HEK293T (cell line): ENCODE measurements at regions not wholly inside any gene's neighbourhood (a gene's known extent, or its start where the extent isn't known, plus 50 kb on each side); places are given as distances from the start of the nearest gene placed in this dataset.

Experiments
- BHLHE40 ChIP-seq: fragments of 450-650 bp; IDR thresholded peaks from 2 replicates; pipeline ENCODE4 v1.6.1; 2016; ENCODE audit warnings: mild to moderate bottlenecking, moderate library complexity, borderline replicate concordance
- ELF4 ChIP-seq: fragments of 450-650 bp; IDR thresholded peaks from 2 replicates; pipeline ENCODE4 v1.6.1; 2017; ENCODE audit warnings: antibody characterized with exemption
- FOXA1 ChIP-seq: fragments of 450-650 bp; IDR thresholded peaks from 2 replicates; pipeline ENCODE4 v1.6.1; 2016; ENCODE audit warnings: mild to moderate bottlenecking
- FOXM1 ChIP-seq: fragments of 450-650 bp; IDR thresholded peaks from 2 replicates; pipeline ENCODE4 v1.6.1; 2017; ENCODE audit warnings: mild to moderate bottlenecking, borderline replicate concordance
- HDGF ChIP-seq: fragments of 450-650 bp; IDR thresholded peaks from 2 replicates; pipeline ENCODE4 v1.6.1; 2017; ENCODE audit warnings: antibody characterized with exemption, borderline replicate concordance
- LEF1 ChIP-seq: fragments of 450-650 bp; IDR thresholded peaks from 2 replicates; pipeline ENCODE4 v1.6.1; 2017; ENCODE audit warnings: mild to moderate bottlenecking, borderline replicate concordance
- NFRKB ChIP-seq: fragments of 450-650 bp; IDR thresholded peaks from 2 replicates; pipeline ENCODE4 v1.6.1; 2016; ENCODE audit warnings: mild to moderate bottlenecking, moderate library complexity
- SP1 ChIP-seq: fragments of 450-650 bp; IDR thresholded peaks from 2 replicates; pipeline ENCODE4 v1.6.1; 2017
- SUZ12 ChIP-seq: fragments of 450-650 bp; IDR thresholded peaks from 2 replicates; pipeline ENCODE4 v1.6.1; 2016; ENCODE audit warnings: mild to moderate bottlenecking
- TARDBP ChIP-seq: fragments of 450-650 bp; IDR thresholded peaks from 2 replicates; pipeline ENCODE4 v1.6.1; 2016

DNA sequence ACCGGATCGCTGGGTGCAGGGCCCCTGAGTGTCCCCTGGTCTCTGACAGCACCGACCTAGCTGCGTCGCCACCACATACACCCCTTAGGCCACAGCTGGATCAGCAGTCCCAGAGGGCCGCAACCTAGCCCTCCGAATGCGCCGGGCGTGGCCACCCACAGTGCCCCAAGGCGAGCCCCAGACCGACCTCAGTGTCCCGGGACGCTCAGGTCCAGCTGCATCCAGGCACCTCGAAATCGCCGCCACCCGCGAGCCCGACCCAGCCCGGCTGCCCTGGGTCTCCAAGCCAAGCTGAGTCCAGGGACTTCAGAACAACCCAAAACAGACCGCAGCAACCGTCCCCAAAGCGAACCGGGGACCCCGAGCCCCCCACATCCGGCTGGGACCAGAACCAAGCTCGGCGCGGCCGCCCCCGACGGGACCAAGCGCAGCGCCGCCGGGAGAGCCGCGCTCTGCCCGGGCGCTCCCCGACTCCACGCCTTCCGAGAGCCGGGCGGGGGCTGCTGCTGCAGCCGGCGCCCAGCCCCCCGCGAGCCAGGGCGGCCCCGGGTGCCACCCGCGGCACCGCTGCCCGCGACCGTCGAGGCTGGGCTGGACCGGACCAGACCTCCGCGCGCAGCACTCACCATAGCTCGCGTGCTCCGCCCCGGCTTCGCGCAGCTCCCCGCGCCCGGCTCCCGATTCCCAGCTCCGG, 54.6 kb upstream of the ECE1 start:
- TF ChIP-seq SP1 (no peak), SUZ12 (no peak), NFRKB (no peak), ELF4 (no peak), FOXM1 (no peak), BHLHE40 (no peak), FOXA1 (no peak), TARDBP (no peak), HDGF (no peak), LEF1 (no peak)
